ENCODE measurements at regions not wholly inside any gene's neighbourhood (a gene's known extent, or its start where the extent isn't known, plus 50 kb on each side); places are given as distances from the start of the nearest gene placed in this dataset.

GRCh38 chr4:10276152-10276551 is 159.6 kb upstream of the WDR1 start:
- DNase-seq (ENCODE audit: low read depth) = no peak

- no peak for DNase-seq (ENCODE audit: low read depth)
Observed at GRCh38 chr4:10275696-10276095, 159.1 kb upstream of the WDR1 start.

GRCh38 chr4:10273030-10273429 is 156.4 kb upstream of the WDR1 start:
- no peak for DNase-seq (ENCODE audit: low read depth)

GRCh38 chr4:10272511-10272910 is 155.9 kb upstream of the WDR1 start:
- DNase-seq (ENCODE audit: low read depth) = no peak

GRCh38 chr4:10267066-10267465 is 150.5 kb upstream of the WDR1 start:
- DNase-seq (ENCODE audit: low read depth) = no peak

GRCh38 chr4:10260777-10261176 is 144.2 kb upstream of the WDR1 start:
- DNase-seq (ENCODE audit: low read depth) = no peak

GRCh38 chr4:10259976-10260375 is 143.4 kb upstream of the WDR1 start:
- no peak for DNase-seq (ENCODE audit: low read depth)

- DNase-seq (ENCODE audit: low read depth) = no peak
Observed at GRCh38 chr4:10256203-10256602, 139.6 kb upstream of the WDR1 start.

- no peak for DNase-seq (ENCODE audit: low read depth)
Observed at GRCh38 chr4:10253765-10254164, 137.2 kb upstream of the WDR1 start.

GRCh38 chr4:10245751-10246150 is 129.2 kb upstream of the WDR1 start:
- DNase-seq (ENCODE audit: low read depth) = no peak

GRCh38 chr4:10243856-10244255 is 127.3 kb upstream of the WDR1 start:
- DNase-seq (ENCODE audit: low read depth) = no peak

- DNase-seq (ENCODE audit: low read depth) = no peak
Observed at GRCh38 chr4:10240691-10241090, 124.1 kb upstream of the WDR1 start.

- DNase-seq (ENCODE audit: low read depth) = peak; percentile 38
Observed at GRCh38 chr4:10239982-10240654, 123.5 kb upstream of the WDR1 start.

- DNase-seq (ENCODE audit: low read depth) = no peak
Observed at GRCh38 chr4:10237131-10237530, 120.5 kb upstream of the WDR1 start.

GRCh38 chr4:10232114-10232513 is 115.5 kb upstream of the WDR1 start:
- DNase-seq (ENCODE audit: low read depth) = no peak

GRCh38 chr4:10226756-10227155 is 110.2 kb upstream of the WDR1 start:
- DNase-seq (ENCODE audit: low read depth) = no peak

GRCh38 chr4:10225096-10225495 is 108.5 kb upstream of the WDR1 start:
- peak; percentile 37 for DNase-seq (ENCODE audit: low read depth)

- no peak for DNase-seq (ENCODE audit: low read depth)
Observed at GRCh38 chr4:10223782-10224181, 107.2 kb upstream of the WDR1 start.

GRCh38 chr4:10213481-10213880 is 96.9 kb upstream of the WDR1 start:
- peak; percentile 45 for DNase-seq (ENCODE audit: low read depth)

- DNase-seq (ENCODE audit: low read depth) = no peak
Observed at GRCh38 chr4:10212901-10213300, 96.3 kb upstream of the WDR1 start.

GRCh38 chr4:10212400-10212799 is 95.8 kb upstream of the WDR1 start:
- no peak for DNase-seq (ENCODE audit: low read depth)

GRCh38 chr4:10207116-10207515 is 90.5 kb upstream of the WDR1 start:
- no peak for DNase-seq (ENCODE audit: low read depth)

GRCh38 chr4:10205223-10205622 is 88.6 kb upstream of the WDR1 start:
- DNase-seq (ENCODE audit: low read depth) = no peak

GRCh38 chr4:10204401-10205058 is 87.9 kb upstream of the WDR1 start:
- DNase-seq (ENCODE audit: low read depth) = no peak

Data from CMK (cell line).